Progenitor cell of endocrine pancreas (in vitro differentiated cells): ENCODE measurements at regions not wholly inside any gene's neighbourhood (a gene's known extent, or its start where the extent isn't known, plus 50 kb on each side); places are given as distances from the start of the nearest gene placed in this dataset.
"Not testable (repeated sequence)": the region's sequence is repeated elsewhere in the genome, so short reads cannot be mapped to it uniquely, and the experiment has no call there.

Source experiments
- DNase-seq: peaks from one replicate; pipeline ENCODE4 v3.0.0; 2021; ENCODE audit warnings: low spot score; ENCODE audit not compliant: unreplicated experiment
- H3K27ac Mint-ChIP-seq: 2 replicates; pipeline ENCODE4 v1.8.0; 2021; ENCODE audit warnings: mild to moderate bottlenecking, moderate library complexity, mixed read lengths
- H3K27me3 Mint-ChIP-seq: 2 replicates; pipeline ENCODE4 v1.8.0; 2021; ENCODE audit warnings: mixed read lengths
- H3K36me3 Mint-ChIP-seq: 2 replicates; pipeline ENCODE4 v1.8.0; 2022; ENCODE audit warnings: mixed read lengths; ENCODE audit not compliant: insufficient read depth
- H3K4me1 Mint-ChIP-seq: 2 replicates; pipeline ENCODE4 v1.8.0; 2021; ENCODE audit warnings: low read depth, mixed read lengths
- H3K4me3 Mint-ChIP-seq: 2 replicates; pipeline ENCODE4 v1.8.0; 2021; ENCODE audit warnings: low read depth, mild to moderate bottlenecking, moderate library complexity, mixed read lengths
- H3K9me3 Mint-ChIP-seq: 2 replicates; pipeline ENCODE4 v1.8.0; 2021; ENCODE audit warnings: low read depth, mixed read lengths
- CTCF ChIP-seq: fragments of 200-600 bp; sonication (generic); IDR thresholded peaks from one replicate; pipeline ENCODE4 v1.5.0; 2021; ENCODE audit warnings: antibody characterized with exemption, mild to moderate bottlenecking; ENCODE audit not compliant: unreplicated experiment

DNA sequence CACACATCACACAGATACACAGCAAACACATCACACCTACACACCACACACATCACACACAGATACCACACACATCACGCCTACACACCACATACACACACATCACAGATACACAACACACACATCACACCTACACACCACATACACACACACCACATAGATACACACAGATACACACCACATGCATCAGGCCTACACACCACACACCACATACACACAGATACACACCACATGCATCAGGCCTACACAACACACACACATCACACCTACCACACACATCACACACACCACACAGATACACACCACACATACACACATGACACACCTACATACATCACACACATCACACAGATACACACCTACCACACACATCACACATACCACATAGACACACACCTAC lies 158.8 kb downstream of the NDUFA10 start:
- Mint-ChIP-seq H3K36me3 (no peaks in the 10 kb centered on the region), H3K9me3 (no peaks in the 10 kb centered on the region), H3K4me1 (no peaks in the 10 kb centered on the region), H3K27ac (no peak overlapping the region), H3K27me3 (peaks cover 11% of the 10 kb centered on the region), H3K4me3 (no peak overlapping the region)
- no peak for TF ChIP-seq CTCF
- no peak for DNase-seq

- not testable (repeated sequence) for H3K27me3 Mint-ChIP-seq, H3K27ac Mint-ChIP-seq, DNase-seq, H3K36me3 Mint-ChIP-seq, H3K4me3 Mint-ChIP-seq, H3K4me1 Mint-ChIP-seq, H3K9me3 Mint-ChIP-seq
Measured at GRCh38 chr2:239865856-239866255, 159.3 kb downstream of the NDUFA10 start.

- H3K36me3 Mint-ChIP-seq = no peaks in the 10 kb centered on the region
- no peak overlapping the region for H3K27ac Mint-ChIP-seq
- no peak for DNase-seq
- H3K4me1 Mint-ChIP-seq = no peaks in the 10 kb centered on the region
- TF ChIP-seq CTCF = no peak
- peaks cover 9% of the 10 kb centered on the region for H3K27me3 Mint-ChIP-seq
- H3K4me3 Mint-ChIP-seq = no peak overlapping the region
- no peaks in the 10 kb centered on the region for H3K9me3 Mint-ChIP-seq
Measured at GRCh38 chr2:239865059-239865639, 160.0 kb downstream of the NDUFA10 start.

GRCh38 chr2:239864247-239865058 lies 160.7 kb downstream of the NDUFA10 start:
- no peak for DNase-seq
- no peak overlapping the region for H3K27ac Mint-ChIP-seq
- TF ChIP-seq CTCF = no peak
- peaks cover 9% of the 10 kb centered on the region for H3K27me3 Mint-ChIP-seq
- no peaks in the 10 kb centered on the region for H3K4me1 Mint-ChIP-seq
- no peak overlapping the region for H3K4me3 Mint-ChIP-seq
- no peaks in the 10 kb centered on the region for H3K36me3 Mint-ChIP-seq
- no peaks in the 10 kb centered on the region for H3K9me3 Mint-ChIP-seq

DNA sequence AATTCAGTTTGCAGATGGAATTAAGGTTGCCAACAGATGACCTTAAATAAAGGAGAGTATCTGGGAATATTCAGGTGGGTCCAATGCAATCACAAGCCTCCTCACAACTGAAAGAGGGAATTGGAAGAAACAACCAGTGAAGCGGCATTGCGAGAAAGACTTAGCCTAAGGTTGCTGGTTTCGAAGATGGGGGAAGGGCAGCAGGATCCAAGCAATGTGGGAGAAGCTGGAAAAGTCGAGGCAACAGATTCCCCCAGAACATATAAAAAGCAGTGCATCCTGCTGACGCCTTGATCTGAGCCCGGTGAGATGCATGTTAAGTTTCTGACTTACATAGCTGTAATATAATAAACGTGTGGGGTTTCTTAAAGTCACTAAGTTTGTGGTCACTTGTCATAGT lies 162.5 kb downstream of the NDUFA10 start:
- TF ChIP-seq CTCF = no peak
- H3K36me3 Mint-ChIP-seq = no peaks in the 10 kb centered on the region
- H3K27me3 Mint-ChIP-seq = peaks cover 13% of the 10 kb centered on the region
- DNase-seq = no peak
- H3K9me3 Mint-ChIP-seq = no peaks in the 10 kb centered on the region
- H3K27ac Mint-ChIP-seq = no peak overlapping the region
- no peak overlapping the region for H3K4me3 Mint-ChIP-seq
- peaks cover 6% of the 10 kb centered on the region for H3K4me1 Mint-ChIP-seq

DNA sequence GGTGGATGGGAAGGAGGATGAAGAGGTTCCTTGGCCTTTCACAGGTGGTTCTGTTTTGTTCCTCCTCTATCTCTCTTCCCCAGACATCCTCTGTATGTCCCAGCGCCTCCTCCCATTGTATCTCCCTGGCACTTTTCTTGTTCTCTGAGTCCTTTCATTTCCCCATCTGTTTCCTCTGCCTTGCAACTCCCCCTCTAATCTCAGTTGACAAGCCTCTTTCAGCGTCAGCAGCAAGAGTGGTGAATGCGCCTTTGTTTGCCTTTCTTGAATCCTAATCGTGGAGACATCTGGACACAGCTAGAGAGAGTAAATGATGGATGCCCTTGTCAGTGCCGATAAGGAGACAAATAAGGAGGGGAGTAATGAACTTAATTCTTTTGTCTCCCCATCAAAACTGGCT lies 167.0 kb downstream of the NDUFA10 start:
- Mint-ChIP-seq H3K9me3 (no peaks in the 10 kb centered on the region), H3K36me3 (no peaks in the 10 kb centered on the region), H3K4me1 (peaks cover 6% of the 10 kb centered on the region), H3K27me3 (peaks cover 15% of the 10 kb centered on the region), H3K4me3 (no peak overlapping the region), H3K27ac (no peak overlapping the region)
- DNase-seq = no peak
- no peak for TF ChIP-seq CTCF
